ENCODE measurements at regions not wholly inside any gene's neighbourhood (a gene's known extent, or its start where the extent isn't known, plus 50 kb on each side); places are given as distances from the start of the nearest gene placed in this dataset.
"Not testable (repeated sequence)": the region's sequence is repeated elsewhere in the genome, so short reads cannot be mapped to it uniquely, and the experiment has no call there.

DNA sequence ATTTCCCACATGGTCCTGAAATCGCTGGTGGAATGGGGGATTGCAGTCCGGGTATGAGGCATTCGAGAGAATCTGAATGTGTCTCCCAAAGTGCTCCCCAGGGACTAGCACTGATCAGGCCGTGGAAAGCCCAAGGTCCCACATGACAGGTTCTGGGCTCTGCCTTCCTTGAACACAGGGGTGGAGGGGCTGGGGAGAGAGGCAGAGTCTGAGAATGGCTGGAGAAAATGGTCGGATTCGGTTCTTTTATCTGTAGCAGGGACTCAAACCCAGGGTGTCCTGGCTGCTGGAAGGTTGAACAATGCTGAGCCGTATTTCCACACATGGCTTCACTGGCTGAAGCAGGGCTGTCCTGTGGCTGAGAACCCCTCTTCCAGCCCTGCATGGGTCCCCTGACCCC is 122.7 kb upstream of the SULF2 start:
- CTCF ChIA-PET; POLR2A ChIA-PET; H3K4me3 ChIP-seq (ENCODE audit: low read depth, low read length); DNase-seq (ENCODE audit: low read depth, low spot score): not testable (repeated sequence)

DNA sequence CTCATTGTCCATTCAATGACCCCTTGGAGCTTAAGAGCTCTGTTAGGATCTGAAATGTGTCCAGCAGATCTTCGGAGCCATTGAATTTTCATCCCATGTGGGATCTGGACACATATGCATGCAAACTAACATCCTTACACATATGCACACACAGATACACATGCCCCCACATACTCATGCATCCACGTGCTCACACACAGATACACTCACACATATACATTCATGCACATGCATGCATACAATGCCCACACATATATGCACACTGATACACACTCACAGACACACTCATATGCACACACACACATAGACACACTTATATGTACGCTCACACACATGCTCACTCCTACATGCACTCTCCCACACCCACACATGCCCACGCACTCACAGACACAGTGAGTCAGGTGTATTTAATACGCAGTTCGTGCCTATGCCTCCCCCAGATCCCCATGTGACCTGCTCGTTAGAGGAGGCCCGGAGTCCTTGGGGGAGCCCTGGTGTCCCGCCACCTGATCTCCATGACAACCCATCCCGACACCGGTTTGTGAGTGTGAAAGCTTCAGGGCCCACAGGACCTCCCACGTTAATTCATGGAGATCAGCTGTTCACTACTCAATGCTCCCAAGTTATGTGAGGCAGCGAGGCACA is 121.9 kb upstream of the SULF2 start:
- ChIA-PET CTCF (no interaction called here), POLR2A (interaction anchor here (0.7 kb wide), 1 partner anchor 233 kb away, joined by 3 read pairs; no protein-coding TSS in a partner anchor)
- TF ChIP-seq, protein P1, sequence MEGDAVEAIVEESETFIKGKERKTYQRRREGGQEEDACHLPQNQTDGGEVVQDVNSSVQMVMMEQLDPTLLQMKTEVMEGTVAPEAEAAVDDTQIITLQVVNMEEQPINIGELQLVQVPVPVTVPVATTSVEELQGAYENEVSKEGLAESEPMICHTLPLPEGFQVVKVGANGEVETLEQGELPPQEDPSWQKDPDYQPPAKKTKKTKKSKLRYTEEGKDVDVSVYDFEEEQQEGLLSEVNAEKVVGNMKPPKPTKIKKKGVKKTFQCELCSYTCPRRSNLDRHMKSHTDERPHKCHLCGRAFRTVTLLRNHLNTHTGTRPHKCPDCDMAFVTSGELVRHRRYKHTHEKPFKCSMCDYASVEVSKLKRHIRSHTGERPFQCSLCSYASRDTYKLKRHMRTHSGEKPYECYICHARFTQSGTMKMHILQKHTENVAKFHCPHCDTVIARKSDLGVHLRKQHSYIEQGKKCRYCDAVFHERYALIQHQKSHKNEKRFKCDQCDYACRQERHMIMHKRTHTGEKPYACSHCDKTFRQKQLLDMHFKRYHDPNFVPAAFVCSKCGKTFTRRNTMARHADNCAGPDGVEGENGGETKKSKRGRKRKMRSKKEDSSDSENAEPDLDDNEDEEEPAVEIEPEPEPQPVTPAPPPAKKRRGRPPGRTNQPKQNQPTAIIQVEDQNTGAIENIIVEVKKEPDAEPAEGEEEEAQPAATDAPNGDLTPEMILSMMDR (IDR thresholded peaks at IDR 0.05; ENCODE audit: insufficient read depth, low read length, missing control alignments) = no peak
- no peak overlapping the region for H3K4me3 ChIP-seq (ENCODE audit: low read depth, low read length)
- no peak for DNase-seq (ENCODE audit: low read depth, low spot score)

DNA sequence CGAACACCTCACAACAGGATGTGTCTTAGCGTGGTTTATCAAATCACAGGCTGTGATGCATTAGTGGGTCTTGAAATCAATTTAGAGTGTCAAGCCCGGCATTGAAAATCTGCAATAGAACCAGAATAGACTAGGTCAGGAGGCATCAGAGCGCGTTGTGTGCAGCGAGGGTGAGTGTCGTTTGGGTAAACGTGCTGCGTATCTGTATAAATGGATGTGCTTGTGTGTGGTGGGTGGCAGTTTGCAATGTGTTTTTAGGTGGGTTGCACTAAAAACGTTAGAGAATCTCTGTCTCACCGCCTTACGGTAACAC is 121.0 kb upstream of the SULF2 start:
- no peak overlapping the region for H3K4me3 ChIP-seq (ENCODE audit: low read depth, low read length)
- ChIA-PET POLR2A (no interaction called here), CTCF (no interaction called here)
- TF ChIP-seq, protein P1 (IDR thresholded peaks at IDR 0.05; ENCODE audit: insufficient read depth, low read length, missing control alignments) = no peak
- no peak for DNase-seq (ENCODE audit: low read depth, low spot score)

DNA sequence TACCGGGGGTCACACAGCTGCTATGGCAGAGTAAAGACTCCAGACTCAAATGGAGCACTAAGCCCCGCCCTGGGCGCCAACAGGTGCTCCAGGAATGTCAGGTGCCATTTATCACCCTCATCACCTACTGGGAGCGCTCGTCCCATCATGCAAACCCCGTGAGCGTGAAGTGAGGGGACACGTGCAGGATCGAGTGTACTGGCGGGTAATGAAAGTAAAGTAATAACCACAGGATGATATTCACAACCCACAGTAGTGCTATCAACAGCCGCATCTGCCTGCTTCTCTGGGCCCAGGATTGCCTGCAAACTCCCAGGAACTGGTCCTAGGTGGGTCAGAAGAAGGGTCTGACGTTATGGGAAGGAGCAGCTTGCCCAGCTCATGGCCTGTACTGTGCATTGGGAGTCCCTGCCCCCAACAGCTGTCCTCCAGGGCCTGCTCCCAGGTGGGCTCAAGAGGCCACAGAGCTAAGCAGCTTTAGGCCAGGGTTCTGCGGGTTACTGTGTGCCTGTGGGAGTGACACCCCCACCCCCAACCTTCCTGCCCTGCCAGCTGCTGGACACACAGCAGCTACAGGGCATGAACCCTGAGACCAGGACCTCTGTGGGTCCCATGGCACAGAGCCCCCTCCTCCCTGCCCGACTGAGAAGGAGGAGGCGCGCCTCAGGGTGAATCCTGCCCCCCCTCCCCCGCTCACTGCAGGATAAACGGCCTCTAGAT is 120.5 kb upstream of the SULF2 start:
- DNase-seq (ENCODE audit: low read depth, low spot score) = no peak
- CTCF ChIA-PET = no interaction called here
- no peak overlapping the region for H3K4me3 ChIP-seq (ENCODE audit: low read depth, low read length)
- TF ChIP-seq, protein P1 (IDR thresholded peaks at IDR 0.05; ENCODE audit: insufficient read depth, low read length, missing control alignments) = no peak
- POLR2A ChIA-PET = no interaction called here

DNA sequence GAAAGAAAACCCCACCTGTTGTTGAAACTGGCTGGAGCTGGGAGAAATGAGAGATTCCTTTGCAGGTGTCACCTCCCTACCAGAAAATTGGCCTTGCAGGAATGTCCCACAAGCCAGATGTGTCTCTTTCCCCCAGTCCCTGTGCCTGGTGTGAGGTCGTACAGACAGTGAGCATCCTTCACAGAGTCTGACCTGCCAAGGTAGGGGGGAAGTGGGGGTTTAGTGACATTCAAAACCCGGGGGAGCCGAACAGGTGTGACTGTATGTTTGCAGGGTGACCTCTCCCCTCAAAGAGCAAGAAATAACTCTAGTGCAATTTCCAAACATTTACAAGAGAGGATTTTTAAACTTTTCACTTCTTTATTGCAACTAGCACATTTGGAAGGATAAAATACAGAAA is 117.7 kb upstream of the SULF2 start:
- DNase-seq (ENCODE audit: low read depth, low spot score); CTCF ChIA-PET; H3K4me3 ChIP-seq (ENCODE audit: low read depth, low read length); POLR2A ChIA-PET: not testable (repeated sequence)

DNA sequence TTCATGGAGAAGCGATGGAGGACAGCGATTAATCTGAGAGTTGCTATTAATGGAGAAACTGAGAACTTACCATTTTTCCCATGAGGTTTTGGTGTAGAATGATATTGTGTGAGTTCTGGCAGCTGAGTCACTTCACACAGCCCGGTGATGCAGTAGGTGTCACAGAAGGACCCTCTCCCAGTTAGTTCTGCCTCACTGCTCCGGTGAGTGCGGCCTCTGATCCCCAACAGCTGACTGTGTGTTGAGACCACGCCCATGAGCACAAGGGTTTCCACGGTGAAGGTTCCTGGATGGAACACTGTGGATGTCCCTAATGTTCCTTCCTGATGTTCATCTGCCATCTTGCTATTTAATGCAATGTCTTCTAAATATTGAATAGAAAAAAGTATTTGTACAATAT is 114.0 kb upstream of the SULF2 start:
- POLR2A ChIA-PET; DNase-seq (ENCODE audit: low read depth, low spot score); CTCF ChIA-PET; H3K4me3 ChIP-seq (ENCODE audit: low read depth, low read length): not testable (repeated sequence)

DNA sequence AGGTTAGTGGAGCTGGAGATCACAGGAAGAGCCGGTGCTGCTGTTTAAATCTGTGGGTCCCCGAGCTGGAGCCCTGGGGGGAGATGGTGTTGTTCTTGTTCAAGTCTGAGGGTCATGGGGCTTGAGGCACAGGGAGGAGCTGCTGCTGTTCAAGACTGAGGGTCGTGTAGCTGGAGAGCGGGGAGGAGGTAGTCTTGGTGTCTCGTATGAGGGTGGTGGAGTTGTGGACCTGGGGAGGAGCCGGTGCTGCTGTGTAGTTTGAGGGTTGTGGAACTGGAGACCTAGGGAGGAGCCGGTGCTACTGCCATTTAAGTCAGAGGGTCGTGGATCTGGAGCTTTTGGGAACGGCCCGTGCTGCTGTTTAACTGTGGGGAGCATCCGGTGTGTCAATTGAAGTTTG is 112.2 kb upstream of the SULF2 start:
- no peak for DNase-seq (ENCODE audit: low read depth, low spot score)
- CTCF ChIA-PET = no interaction called here
- POLR2A ChIA-PET = no interaction called here
- H3K4me3 ChIP-seq (ENCODE audit: low read depth, low read length) = no peak overlapping the region
- TF ChIP-seq, protein P1 (IDR thresholded peaks at IDR 0.05; ENCODE audit: insufficient read depth, low read length, missing control alignments) = no peak

DNA sequence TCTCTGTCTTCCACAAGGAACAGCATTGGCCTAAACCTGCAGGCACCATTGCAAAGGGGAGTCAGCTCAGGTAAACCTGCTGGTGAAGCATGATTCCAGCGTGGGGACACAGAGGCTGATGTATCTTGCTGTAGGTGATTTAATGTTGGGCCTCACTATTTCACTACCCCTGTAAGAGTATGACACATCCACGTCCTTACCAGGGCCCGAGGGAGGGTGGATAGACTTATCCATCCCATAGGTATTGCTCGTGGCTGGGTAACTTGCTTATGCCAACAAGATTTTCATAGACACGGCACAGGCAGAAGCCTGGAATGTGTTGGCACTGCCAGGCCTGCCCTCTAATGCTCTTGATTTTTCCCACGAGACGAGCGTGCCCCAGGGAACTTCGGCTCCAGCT is 107.4 kb upstream of the SULF2 start:
- CTCF ChIA-PET; DNase-seq (ENCODE audit: low read depth, low spot score): not testable (repeated sequence)

DNA sequence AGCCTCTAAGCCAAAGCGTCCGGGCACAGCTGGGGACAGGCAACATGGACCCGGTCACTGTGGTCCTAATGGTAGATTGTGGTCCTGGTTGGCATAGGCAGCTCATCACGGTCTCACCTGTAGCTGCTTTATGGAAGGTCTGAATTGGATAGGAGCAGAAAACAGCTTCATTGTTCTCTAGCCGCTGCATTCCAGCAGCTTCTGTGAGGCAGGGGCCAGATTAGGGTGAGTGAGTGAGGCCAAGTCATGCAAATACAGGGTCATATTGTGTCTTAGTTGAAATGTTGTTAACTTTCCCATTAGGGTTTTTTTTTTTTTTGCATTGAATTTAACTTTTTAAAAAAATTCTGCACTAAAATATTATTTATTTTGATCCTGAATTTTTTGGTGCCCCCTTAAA is 105.4 kb upstream of the SULF2 start:
- CTCF ChIA-PET; H3K4me3 ChIP-seq (ENCODE audit: low read depth, low read length); POLR2A ChIA-PET; DNase-seq (ENCODE audit: low read depth, low spot score): not testable (repeated sequence)

More for the DNA sequence above, 107.4 kb upstream of the SULF2 start:
- POLR2A ChIA-PET; H3K4me3 ChIP-seq (ENCODE audit: low read depth, low read length): not testable (repeated sequence)

DNA sequence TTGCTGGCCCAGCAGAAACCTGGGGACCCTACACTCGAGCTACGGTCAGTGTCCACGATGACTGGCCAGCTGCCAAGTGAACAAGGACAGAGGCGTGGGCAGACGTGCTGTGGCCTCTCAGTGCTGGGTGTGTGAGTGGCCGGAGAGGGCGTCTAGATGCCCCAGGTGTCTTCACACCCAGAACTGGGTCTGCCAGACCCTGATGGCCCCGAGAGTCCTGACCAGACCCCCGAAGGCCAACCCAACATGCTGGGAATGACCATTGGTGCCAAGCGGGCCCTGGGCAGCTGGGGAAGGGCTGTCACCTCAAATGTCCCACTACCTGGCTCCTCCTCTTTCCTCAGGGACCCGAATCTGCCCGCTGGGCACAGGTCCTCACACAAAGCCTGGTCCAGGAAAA is 104.5 kb upstream of the SULF2 start:
- H3K4me3 ChIP-seq (ENCODE audit: low read depth, low read length); DNase-seq (ENCODE audit: low read depth, low spot score); POLR2A ChIA-PET; CTCF ChIA-PET: not testable (repeated sequence)

All from AG04449 (cell line).